Lower leg skin (tissue), 4 donors: ENCODE measurements at regions not wholly inside any gene's neighbourhood (a gene's known extent, or its start where the extent isn't known, plus 50 kb on each side); places are given as distances from the start of the nearest gene placed in this dataset.
"Not testable (repeated sequence)": the region's sequence is repeated elsewhere in the genome, so short reads cannot be mapped to it uniquely, and the experiment has no call there.

ENCODE experiments used
- DNase-seq, 2 donors: peaks; one replicate each; pipeline ENCODE4 v3.0.0-alpha.2; 2019; ENCODE audit warnings: low spot score in 2 of 2
- H3K4me3 ChIP-seq: fragments of 200-600 bp; sonication (generic); 2 replicates; pipeline ENCODE4 v1.5.1; 2017; ENCODE audit warnings: mild to moderate bottlenecking, low read depth; ENCODE audit not compliant: poor library complexity, severe bottlenecking
- POLR2A ChIP-seq, 2 donors: fragments of 450-650 bp; IDR thresholded peaks; one replicate each; pipeline ENCODE4 v1.6.1; 2016 to 2017; ENCODE audit warnings: antibody characterized with exemption in 2 of 2, mild to moderate bottlenecking in 1 of 2, moderate library complexity in 1 of 2
- WGBS, 2 donors: methylation state at CpG; one replicate each; pipeline ENCODE4 v1.1.5; 2018; 5-methylcytosine and 5-hydroxymethylcytosine counted together
- intact Hi-C: fragments of 100-400 bp; cut with DNase I; formaldehyde crosslinking; loops from one replicate; pipeline ENCODE4 v1.15.0; 2023; ENCODE audit warnings: low total_unique reads
- TF ChIP-seq, protein P1 (sequence below), 3 donors: fragments of 450-650 bp; IDR thresholded peaks; one replicate each; pipeline ENCODE4 v1.5.1; 2016; ENCODE audit warnings: antibody characterized with exemption in 3 of 3, mild to moderate bottlenecking in 3 of 3, moderate library complexity in 2 of 3

DNA sequence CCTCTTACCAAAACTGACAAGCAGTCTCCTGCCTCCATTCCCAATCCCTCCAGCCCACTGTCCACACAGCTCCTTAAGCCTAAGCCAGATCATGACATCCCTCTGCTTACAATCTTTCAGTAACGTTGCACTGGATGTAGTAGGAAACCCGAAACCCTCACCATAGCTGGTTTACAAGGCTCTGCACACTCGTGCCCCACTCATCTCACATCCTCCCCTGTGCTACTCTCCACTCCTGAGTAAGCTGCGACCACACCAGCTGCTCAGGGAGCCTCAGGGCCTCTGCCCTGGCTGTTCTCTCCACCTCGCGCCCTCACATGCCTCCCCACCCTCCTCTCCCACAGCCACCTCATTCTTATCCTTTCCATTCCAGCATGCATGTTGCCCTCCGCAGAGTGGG is 288.9 kb downstream of the ANAPC1 start:
- H3K4me3 ChIP-seq, DNase-seq: not testable (repeated sequence)

DNA sequence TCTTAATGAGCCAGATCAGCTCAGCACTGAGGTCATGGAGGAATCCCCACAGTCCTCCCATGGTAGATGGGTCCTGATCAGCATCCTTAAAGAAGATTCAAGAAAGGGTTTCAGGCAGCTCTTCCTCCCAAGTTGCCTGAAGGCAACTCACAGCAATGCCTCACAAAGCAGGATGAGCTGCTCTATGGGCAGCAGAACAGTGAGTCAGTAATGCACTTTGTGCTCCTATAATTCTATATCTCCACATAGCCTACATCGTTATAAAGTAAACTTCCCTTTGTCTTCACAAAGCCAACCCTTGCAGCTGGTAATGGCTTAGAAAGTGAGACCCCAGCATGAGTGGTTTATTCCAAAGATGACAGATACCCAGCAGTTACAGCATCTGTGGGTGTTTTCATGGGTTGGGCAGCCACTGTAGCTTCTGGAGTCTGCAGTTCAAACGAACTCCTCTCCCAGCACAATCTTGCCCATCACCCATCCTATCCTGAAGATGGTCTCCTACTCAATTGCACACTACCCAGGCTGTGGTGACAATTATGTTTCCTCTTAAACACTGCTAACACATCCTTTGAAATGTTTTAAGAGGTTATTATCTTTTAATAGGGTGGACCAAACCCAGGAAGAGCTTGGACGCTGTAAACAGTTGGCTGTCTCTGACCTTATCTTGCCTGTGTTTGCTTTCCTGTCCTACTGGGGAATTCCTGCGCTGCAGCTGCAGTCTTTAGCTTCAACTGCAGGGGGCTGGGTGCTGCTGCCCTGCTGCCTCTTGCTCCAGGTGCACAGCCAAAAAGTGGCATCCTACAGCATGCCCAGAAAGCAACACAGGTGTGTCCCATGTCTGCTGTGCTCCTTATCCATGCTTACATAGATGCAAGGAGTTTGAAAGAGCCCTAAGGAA is 286.9 kb downstream of the ANAPC1 start:
- DNase-seq, intact Hi-C loops, H3K4me3 ChIP-seq: not testable (repeated sequence)
- WGBS, 2 donors = 67 to 78% methylated on average over 1 to 2 of the region's 4 CpGs

More for the DNA sequence above, 288.9 kb downstream of the ANAPC1 start:
- intact Hi-C loops = not testable (repeated sequence)
- 100% methylated on average over 1 of the region's 7 CpGs; no CpG with 5 or more reads in 1 of the 2 donors for whole genome bisulfite sequencing, 2 donors

DNA sequence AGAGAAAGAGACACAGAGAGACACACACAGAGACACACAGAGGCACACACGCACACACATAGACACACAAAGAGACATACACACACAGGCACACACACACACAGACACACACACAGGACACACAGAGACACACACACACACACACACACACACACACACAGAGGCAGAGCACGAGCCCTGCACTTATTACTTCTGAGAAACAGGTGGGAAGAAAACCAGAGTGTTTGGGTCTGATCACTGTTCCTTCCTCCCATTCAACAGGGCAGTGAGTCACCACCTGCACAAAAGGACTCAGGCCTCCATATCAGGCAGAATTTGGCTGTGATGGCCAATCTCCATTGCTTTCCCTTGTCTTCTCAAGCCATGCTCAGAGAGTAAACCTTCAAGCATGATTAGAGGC is 285.0 kb downstream of the ANAPC1 start:
- 61 to 75% methylated on average over 2 of the region's 2 CpGs for WGBS, 2 donors

GRCh38 chr2:111602259-111602658 is 281.7 kb downstream of the ANAPC1 start:
- intact Hi-C loops, DNase-seq, H3K4me3 ChIP-seq: not testable (repeated sequence)
- no CpG with 5 or more reads among the region's 7 CpGs for WGBS, 2 donors

More for the DNA sequence above, 285.0 kb downstream of the ANAPC1 start:
- intact Hi-C loops, DNase-seq, H3K4me3 ChIP-seq: not testable (repeated sequence)

DNA sequence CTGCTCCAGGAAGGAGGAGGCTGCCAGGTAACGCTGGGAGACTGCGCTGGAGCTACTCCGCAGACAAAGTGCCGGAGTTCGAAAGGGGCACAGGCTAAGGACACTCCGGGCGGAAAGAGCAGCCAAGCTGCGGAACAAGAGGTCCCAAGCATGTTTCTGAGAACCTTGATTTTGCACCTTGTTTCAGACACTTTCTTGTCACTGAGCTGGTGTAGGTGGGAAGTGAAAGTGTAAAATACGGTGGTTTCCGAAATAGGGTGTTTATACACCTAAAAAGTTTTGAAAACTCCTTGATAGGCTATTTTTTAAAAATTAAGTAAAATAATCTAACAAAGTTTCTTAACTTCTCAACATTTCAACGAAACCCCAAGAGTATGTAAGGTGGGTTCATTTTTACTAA is 278.2 kb downstream of the ANAPC1 start:
- WGBS, 2 donors = 89% methylated on average over 1 to 7 of the region's 11 CpGs
- intact Hi-C loops, DNase-seq, H3K4me3 ChIP-seq: not testable (repeated sequence)

DNA sequence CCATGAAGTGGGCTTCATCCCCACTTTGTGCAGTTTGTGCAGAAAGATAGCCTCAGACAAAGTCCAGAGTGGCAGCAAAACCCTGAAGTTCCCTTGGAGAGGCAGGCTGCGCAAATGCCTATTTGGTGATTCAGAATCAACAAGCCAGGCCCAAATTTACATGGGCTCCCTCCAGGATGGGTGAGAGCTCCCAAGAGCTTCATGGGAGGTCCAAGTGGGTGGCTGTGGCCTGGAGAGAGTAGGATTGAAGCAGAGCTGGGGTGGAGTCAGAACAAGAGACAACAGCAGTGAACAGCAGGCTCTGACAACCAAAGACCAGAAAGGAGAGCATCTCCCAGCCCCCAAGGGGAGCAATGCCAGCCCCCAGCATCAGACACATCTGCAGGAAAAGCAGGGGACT is 277.4 kb downstream of the ANAPC1 start:
- no CpG with 5 or more reads among the region's 1 CpG for WGBS, 2 donors
- intact Hi-C loops, H3K4me3 ChIP-seq, DNase-seq: not testable (repeated sequence)

DNA sequence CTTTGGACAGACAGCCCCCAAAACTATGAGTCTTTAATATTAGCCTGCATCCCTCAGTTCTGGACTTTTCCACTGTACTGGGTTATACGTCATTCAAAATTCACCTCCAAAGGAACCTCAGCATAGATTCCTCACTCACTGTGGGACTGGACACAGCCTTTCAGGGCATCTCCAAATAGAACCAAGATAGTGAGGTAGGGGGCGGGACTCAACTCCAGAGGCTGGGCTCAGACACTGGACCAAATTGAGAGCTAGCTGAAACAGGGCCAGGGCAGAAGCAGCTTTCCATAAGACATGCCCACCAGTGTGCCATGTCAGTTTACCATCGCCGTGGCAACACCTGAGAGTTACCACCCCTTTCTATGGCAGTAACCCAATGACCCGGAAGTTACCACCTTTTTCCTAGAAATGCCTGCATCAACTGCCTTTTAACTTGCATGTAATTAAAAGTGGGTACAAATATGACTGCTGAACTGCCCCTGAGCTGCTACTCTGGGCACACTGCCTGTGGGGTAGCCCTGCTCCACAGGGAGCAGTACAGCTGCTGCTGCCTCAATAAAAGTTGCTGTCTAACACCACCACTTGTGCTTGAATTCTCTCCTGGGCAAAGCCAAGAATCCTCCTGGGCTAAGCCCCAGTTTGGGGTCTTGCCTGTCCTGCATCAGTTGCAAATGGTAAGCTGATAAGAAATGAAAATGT is 274.7 kb downstream of the ANAPC1 start:
- H3K4me3 ChIP-seq, DNase-seq, intact Hi-C loops: not testable (repeated sequence)
- 95 to 100% methylated on average over 2 of the region's 5 CpGs for WGBS, 2 donors

- 48 to 55% methylated on average over 1 of the region's 2 CpGs for WGBS, 2 donors
- not testable (repeated sequence) for H3K4me3 ChIP-seq
These were observed 274.0 kb downstream of the ANAPC1 start for GRCh38 chr2:111610035-111610434.

GRCh38 chr2:111616651-111617218 is 267.3 kb downstream of the ANAPC1 start:
- TF ChIP-seq, protein P1, sequence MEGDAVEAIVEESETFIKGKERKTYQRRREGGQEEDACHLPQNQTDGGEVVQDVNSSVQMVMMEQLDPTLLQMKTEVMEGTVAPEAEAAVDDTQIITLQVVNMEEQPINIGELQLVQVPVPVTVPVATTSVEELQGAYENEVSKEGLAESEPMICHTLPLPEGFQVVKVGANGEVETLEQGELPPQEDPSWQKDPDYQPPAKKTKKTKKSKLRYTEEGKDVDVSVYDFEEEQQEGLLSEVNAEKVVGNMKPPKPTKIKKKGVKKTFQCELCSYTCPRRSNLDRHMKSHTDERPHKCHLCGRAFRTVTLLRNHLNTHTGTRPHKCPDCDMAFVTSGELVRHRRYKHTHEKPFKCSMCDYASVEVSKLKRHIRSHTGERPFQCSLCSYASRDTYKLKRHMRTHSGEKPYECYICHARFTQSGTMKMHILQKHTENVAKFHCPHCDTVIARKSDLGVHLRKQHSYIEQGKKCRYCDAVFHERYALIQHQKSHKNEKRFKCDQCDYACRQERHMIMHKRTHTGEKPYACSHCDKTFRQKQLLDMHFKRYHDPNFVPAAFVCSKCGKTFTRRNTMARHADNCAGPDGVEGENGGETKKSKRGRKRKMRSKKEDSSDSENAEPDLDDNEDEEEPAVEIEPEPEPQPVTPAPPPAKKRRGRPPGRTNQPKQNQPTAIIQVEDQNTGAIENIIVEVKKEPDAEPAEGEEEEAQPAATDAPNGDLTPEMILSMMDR (IDR thresholded peaks at IDR 0.05) = no peak
- TF ChIP-seq POLR2A (IDR thresholded peaks at IDR 0.05) = no peak
- no peak for DNase-seq
- 86 to 94% methylated on average over 4 to 8 of the region's 8 CpGs for WGBS, 2 donors
- no peak overlapping the region for H3K4me3 ChIP-seq
- intact Hi-C loops = no loop called here

More at GRCh38 chr2:111610035-111610434, 274.0 kb downstream of the ANAPC1 start:
- intact Hi-C loops, DNase-seq: not testable (repeated sequence)
